ENCODE measurements at regions not wholly inside any gene's neighbourhood (a gene's known extent, or its start where the extent isn't known, plus 50 kb on each side); places are given as distances from the start of the nearest gene placed in this dataset.

DNA sequence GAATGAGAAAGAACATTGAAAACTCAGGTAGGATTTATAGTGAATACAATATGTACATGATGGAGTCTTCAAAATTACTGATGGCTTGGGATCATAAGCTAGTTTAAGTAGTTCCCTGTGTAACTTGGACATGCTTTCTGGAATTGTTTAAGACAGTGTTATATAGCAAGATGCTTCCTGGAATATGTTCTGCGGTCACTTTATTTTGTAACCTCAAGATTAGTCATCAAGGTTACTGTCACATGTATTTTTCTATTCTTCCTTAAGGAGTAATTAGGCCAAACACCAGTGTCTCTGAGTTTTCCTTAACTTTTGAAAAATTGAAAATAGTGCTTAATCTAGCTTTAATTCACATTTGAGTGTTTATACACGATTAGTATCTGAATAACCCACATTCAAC lies 760.3 kb upstream of the ARRDC4 start:
- no peak overlapping the region for H4K5ac ChIP-seq (ENCODE audit: low read depth, low read length)
- H3K79me1 ChIP-seq (ENCODE audit: low read depth in 1 of 2, low read length in 2 of 2): no peaks in the 10 kb centered on the region
- no peak for DNase-seq
- no peak overlapping the region for H3K18ac ChIP-seq (ENCODE audit: low read depth, low read length)
- no peak overlapping the region for H4K91ac ChIP-seq (ENCODE audit: insufficient read depth, low read depth, low read length)
- no peak overlapping the region for H2AK9ac ChIP-seq (replicated peaks; ENCODE audit: low read depth, low read length, poor library complexity)
- in situ Hi-C loops (cut with MboI; ENCODE audit: low sequenced_read_pairs) (no loop called here), intact Hi-C loops (cut with micrococcal nuclease) (no loop called here), dilution Hi-C loops (cut with HindIII; ENCODE audit: low sequenced_read_pairs, unreplicated experiment) (no loop called here)
- no peak overlapping the region for H2AK5ac ChIP-seq (ENCODE audit: low read depth, low read length)
- no peak overlapping the region for H3K4me2 ChIP-seq (ENCODE audit: low read depth, low read length)
- H2BK5ac ChIP-seq (ENCODE audit: low read depth, low read length, poor library complexity, severe bottlenecking): no peak overlapping the region
- no peak overlapping the region for H3K14ac ChIP-seq (replicated peaks; ENCODE audit: low read depth, low read length)
- no peak for ATAC-seq (ENCODE audit: low read depth)
- H4K8ac ChIP-seq (ENCODE audit: low read depth in 2 of 2, low read length in 2 of 2): no peak overlapping the region
- no peak overlapping the region for H3K27ac ChIP-seq (ENCODE audit: insufficient read depth, low read length)
- no peak overlapping the region for H3K9ac ChIP-seq (ENCODE audit: low read depth, low read length)
- no TSS peak for BruUV-seq (replicated peaks)
- no peaks in the 10 kb centered on the region for H3K4me1 ChIP-seq (ENCODE audit: control insufficient read depth, insufficient read depth, low read length)
- H3K56ac ChIP-seq (ENCODE audit: extremely low read depth, insufficient read depth, low read length): no peak overlapping the region
- peaks cover 9% of the 10 kb centered on the region for H3K9me3 ChIP-seq (ENCODE audit: control insufficient read depth, insufficient read depth, low read length)
- no peak overlapping the region for H3K23ac ChIP-seq (ENCODE audit: low read depth, low read length)
- POLR2A ChIA-PET (ENCODE audit: unreplicated experiment): no interaction called here
- CTCF ChIA-PET: no interaction called here
- WGBS, 2 experiments (ENCODE audit: extremely low coverage in 2 of 2, insufficient read length in 1 of 2): no CpG with 5 or more reads among the region's 2 CpGs
- H4K20me1 ChIP-seq (ENCODE audit: insufficient read depth, low read length): no peaks in the 10 kb centered on the region
- no peaks in the 10 kb centered on the region for H3K27me3 ChIP-seq (ENCODE audit: control insufficient read depth, insufficient read depth, low read length)
- H2BK20ac ChIP-seq (ENCODE audit: low read depth, low read length): no peak overlapping the region
- H3K9me1 ChIP-seq (ENCODE audit: insufficient read depth, low read length): no peaks in the 10 kb centered on the region
- no peak overlapping the region for H2BK15ac ChIP-seq (ENCODE audit: low read depth, low read length)
- no peak overlapping the region for H3K4ac ChIP-seq (ENCODE audit: low read depth, low read length)
- H2BK120ac ChIP-seq (ENCODE audit: low read depth, low read length): no peak overlapping the region
- H3K36me3 ChIP-seq (ENCODE audit: control insufficient read depth, insufficient read depth, low read length): no peaks in the 10 kb centered on the region
- TF ChIP-seq MXI1 (IDR thresholded peaks at IDR 0.05; ENCODE audit: borderline replicate concordance, low read depth, low read length): no peak
- TF ChIP-seq POLR2A (IDR thresholded peaks at IDR 0.05; ENCODE audit: low read depth, low read length): no peak
- no peak for TF ChIP-seq FOS (IDR thresholded peaks at IDR 0.05; ENCODE audit: low read depth, low read length)
- TF ChIP-seq, protein P1, sequence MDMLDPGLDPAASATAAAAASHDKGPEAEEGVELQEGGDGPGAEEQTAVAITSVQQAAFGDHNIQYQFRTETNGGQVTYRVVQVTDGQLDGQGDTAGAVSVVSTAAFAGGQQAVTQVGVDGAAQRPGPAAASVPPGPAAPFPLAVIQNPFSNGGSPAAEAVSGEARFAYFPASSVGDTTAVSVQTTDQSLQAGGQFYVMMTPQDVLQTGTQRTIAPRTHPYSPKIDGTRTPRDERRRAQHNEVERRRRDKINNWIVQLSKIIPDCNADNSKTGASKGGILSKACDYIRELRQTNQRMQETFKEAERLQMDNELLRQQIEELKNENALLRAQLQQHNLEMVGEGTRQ (IDR thresholded peaks at IDR 0.05; ENCODE audit: low read depth, low read length): no peak
- no peak overlapping the region for H2AFZ ChIP-seq (replicated peaks; ENCODE audit: low read length, poor library complexity)
- no peak overlapping the region for H3K4me3 ChIP-seq (ENCODE audit: insufficient read depth, low read depth, low read length)

Measured in IMR-90 (cell line).